ENCODE measurements at regions not wholly inside any gene's neighbourhood (a gene's known extent, or its start where the extent isn't known, plus 50 kb on each side); places are given as distances from the start of the nearest gene placed in this dataset.

DNA sequence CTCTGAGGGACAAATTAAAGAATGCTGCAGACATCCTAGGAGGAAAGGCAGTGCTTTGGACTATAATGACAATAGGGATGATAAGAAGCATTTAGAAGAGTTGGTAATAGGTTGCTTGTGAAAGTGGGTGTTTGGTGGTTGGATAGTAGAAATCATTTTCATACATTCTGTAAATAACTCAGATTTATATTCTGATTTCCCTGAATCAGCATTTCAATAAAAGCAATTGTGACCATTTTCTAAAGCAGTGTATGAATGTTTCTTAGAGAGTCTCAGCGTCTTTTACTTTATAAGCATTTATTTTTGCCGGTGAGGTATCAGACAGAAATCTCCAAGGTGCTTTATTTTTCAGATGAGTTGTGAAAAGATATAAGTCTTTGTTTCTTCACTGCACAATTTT lies 1099.0 kb upstream of the LRRTM1 start:
- Histone ChIP-seq H3F3A (ENCODE audit: insufficient read depth, low read length) (no peaks in the 10 kb centered on the region), H3K9ac (ENCODE audit: low read length) (no peak overlapping the region), H3K27me3 (ENCODE audit: insufficient read depth, low read length) (no peaks in the 10 kb centered on the region), H4K20me1 (ENCODE audit: insufficient read depth, low read length) (no peaks in the 10 kb centered on the region), H3K4me1 (ENCODE audit: insufficient read depth, low read length, severe bottlenecking) (no peaks in the 10 kb centered on the region), H3K27ac (ENCODE audit: low read depth, low read length, poor library complexity, severe bottlenecking) (no peak overlapping the region), H3K4me3 (ENCODE audit: low read depth, low read length, poor library complexity, severe bottlenecking) (no peak overlapping the region), H3K9me2 (ENCODE audit: low read depth, low read length) (no peaks in the 10 kb centered on the region), H3K36me3 (ENCODE audit: insufficient read depth, low read length) (no peaks in the 10 kb centered on the region), H3K4me2 (ENCODE audit: low read length) (no peak overlapping the region), H2AFZ (ENCODE audit: low read length) (no peak overlapping the region), H3K9me3 (ENCODE audit: low read length) (no peaks in the 10 kb centered on the region), H3K79me2 (ENCODE audit: insufficient read depth, low read length) (no peaks in the 10 kb centered on the region)
- no peak for TF ChIP-seq EZH2 (IDR thresholded peaks at IDR 0.05; ENCODE audit: borderline replicate concordance, low read length)
- TF ChIP-seq, protein P1, sequence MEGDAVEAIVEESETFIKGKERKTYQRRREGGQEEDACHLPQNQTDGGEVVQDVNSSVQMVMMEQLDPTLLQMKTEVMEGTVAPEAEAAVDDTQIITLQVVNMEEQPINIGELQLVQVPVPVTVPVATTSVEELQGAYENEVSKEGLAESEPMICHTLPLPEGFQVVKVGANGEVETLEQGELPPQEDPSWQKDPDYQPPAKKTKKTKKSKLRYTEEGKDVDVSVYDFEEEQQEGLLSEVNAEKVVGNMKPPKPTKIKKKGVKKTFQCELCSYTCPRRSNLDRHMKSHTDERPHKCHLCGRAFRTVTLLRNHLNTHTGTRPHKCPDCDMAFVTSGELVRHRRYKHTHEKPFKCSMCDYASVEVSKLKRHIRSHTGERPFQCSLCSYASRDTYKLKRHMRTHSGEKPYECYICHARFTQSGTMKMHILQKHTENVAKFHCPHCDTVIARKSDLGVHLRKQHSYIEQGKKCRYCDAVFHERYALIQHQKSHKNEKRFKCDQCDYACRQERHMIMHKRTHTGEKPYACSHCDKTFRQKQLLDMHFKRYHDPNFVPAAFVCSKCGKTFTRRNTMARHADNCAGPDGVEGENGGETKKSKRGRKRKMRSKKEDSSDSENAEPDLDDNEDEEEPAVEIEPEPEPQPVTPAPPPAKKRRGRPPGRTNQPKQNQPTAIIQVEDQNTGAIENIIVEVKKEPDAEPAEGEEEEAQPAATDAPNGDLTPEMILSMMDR (IDR thresholded peaks at IDR 0.05; ENCODE audit: low read length): no peak

- H3K27ac ChIP-seq (ENCODE audit: low read depth, low read length, poor library complexity, severe bottlenecking): no peak overlapping the region
- H3K4me2 ChIP-seq (ENCODE audit: low read length): no peak overlapping the region
- H3K79me2 ChIP-seq (ENCODE audit: insufficient read depth, low read length): no peaks in the 10 kb centered on the region
- no peaks in the 10 kb centered on the region for H3K27me3 ChIP-seq (ENCODE audit: insufficient read depth, low read length)
- H2AFZ ChIP-seq (ENCODE audit: low read length): no peak overlapping the region
- no peaks in the 10 kb centered on the region for H3K9me2 ChIP-seq (ENCODE audit: low read depth, low read length)
- H3K4me1 ChIP-seq (ENCODE audit: insufficient read depth, low read length, severe bottlenecking): no peaks in the 10 kb centered on the region
- H4K20me1 ChIP-seq (ENCODE audit: insufficient read depth, low read length): no peaks in the 10 kb centered on the region
- no peak for TF ChIP-seq EZH2 (IDR thresholded peaks at IDR 0.05; ENCODE audit: borderline replicate concordance, low read length)
- TF ChIP-seq, protein P1 (IDR thresholded peaks at IDR 0.05; ENCODE audit: low read length): no peak
- H3F3A ChIP-seq (ENCODE audit: insufficient read depth, low read length): no peaks in the 10 kb centered on the region
- H3K4me3 ChIP-seq (ENCODE audit: low read depth, low read length, poor library complexity, severe bottlenecking): no peak overlapping the region
- no peaks in the 10 kb centered on the region for H3K36me3 ChIP-seq (ENCODE audit: insufficient read depth, low read length)
- H3K9ac ChIP-seq (ENCODE audit: low read length): no peak overlapping the region
- H3K9me3 ChIP-seq (ENCODE audit: low read length): no peaks in the 10 kb centered on the region
These were observed 1092.0 kb upstream of the LRRTM1 start for GRCh38 chr2:81396417-81397019.

DNA sequence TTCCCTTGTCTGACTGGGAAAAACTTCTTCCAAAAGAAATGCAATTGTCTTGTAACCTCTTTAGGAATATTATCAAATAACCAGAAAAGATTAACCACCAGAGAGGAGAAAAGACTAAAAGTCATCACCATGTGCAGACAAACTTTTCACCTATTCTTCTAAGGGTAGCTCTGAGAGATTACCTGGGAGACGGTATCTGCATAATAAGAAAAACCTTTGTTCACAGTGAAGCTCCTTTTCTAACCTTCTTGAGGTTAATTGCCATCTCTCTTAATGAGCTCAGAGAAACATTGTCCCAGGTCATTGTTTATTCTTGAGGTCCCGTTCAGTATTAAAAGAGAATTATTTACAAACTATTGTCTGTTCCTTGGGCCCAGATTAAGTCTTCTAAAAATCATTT lies 1091.2 kb upstream of the LRRTM1 start:
- Histone ChIP-seq H3K27me3 (ENCODE audit: insufficient read depth, low read length) (no peaks in the 10 kb centered on the region), H3K9me3 (ENCODE audit: low read length) (no peaks in the 10 kb centered on the region), H3K9me2 (ENCODE audit: low read depth, low read length) (no peaks in the 10 kb centered on the region), H3K4me2 (ENCODE audit: low read length) (no peak overlapping the region), H3K4me1 (ENCODE audit: insufficient read depth, low read length, severe bottlenecking) (no peaks in the 10 kb centered on the region), H3K27ac (ENCODE audit: low read depth, low read length, poor library complexity, severe bottlenecking) (no peak overlapping the region), H3K36me3 (ENCODE audit: insufficient read depth, low read length) (no peaks in the 10 kb centered on the region), H4K20me1 (ENCODE audit: insufficient read depth, low read length) (no peaks in the 10 kb centered on the region), H3K4me3 (ENCODE audit: low read depth, low read length, poor library complexity, severe bottlenecking) (no peak overlapping the region), H3K9ac (ENCODE audit: low read length) (no peak overlapping the region), H3F3A (ENCODE audit: insufficient read depth, low read length) (no peaks in the 10 kb centered on the region), H2AFZ (ENCODE audit: low read length) (no peak overlapping the region), H3K79me2 (ENCODE audit: insufficient read depth, low read length) (no peaks in the 10 kb centered on the region)
- TF ChIP-seq, protein P1 (IDR thresholded peaks at IDR 0.05; ENCODE audit: low read length): no peak
- no peak for TF ChIP-seq EZH2 (IDR thresholded peaks at IDR 0.05; ENCODE audit: borderline replicate concordance, low read length)
